SK-N-SH treated with all-trans-retinoic acid at 6 μM for 48 hours (cell line): ENCODE measurements at regions not wholly inside any gene's neighbourhood (a gene's known extent, or its start where the extent isn't known, plus 50 kb on each side); places are given as distances from the start of the nearest gene placed in this dataset.

Experiments
- ATAC-seq: fragments of 200-7000 bp; cut with Tn5 transposase; 3 replicates; pipeline ENCODE4 v1.9.1; 2020; ENCODE audit warnings: mild to moderate bottlenecking, moderate library complexity
- ARNTL ChIP-seq: fragments of 450-650 bp; formaldehyde crosslinking; IDR thresholded peaks from 2 replicates; pipeline ENCODE4 v1.5.0; 2020; ENCODE audit warnings: low read depth, mild to moderate bottlenecking, moderate library complexity, borderline replicate concordance
- BACH2 ChIP-seq: fragments of 250-450 bp; sonication (Bioruptor Pico); IDR thresholded peaks from 2 replicates; pipeline ENCODE4 v1.9.0; 2021; ENCODE audit warnings: mild to moderate bottlenecking, borderline replicate concordance
- CSDC2 ChIP-seq: fragments of 250-450 bp; sonication (Bioruptor Pico); IDR thresholded peaks from 2 replicates; pipeline ENCODE4 v1.5.0; 2020; ENCODE audit warnings: mild to moderate bottlenecking, moderate library complexity
- CSRNP3 ChIP-seq: fragments of 250-450 bp; sonication (Bioruptor Pico); IDR thresholded peaks from 2 replicates; pipeline ENCODE4 v1.5.1; 2021; ENCODE audit warnings: mild to moderate bottlenecking, moderate library complexity
- ESRRG ChIP-seq: fragments of 250-450 bp; sonication (Bioruptor Pico); IDR thresholded peaks from 2 replicates; pipeline ENCODE4 v1.6.1; 2021; ENCODE audit warnings: mild to moderate bottlenecking
- GLIS3 ChIP-seq: fragments of 250-450 bp; sonication (Bioruptor Pico); IDR thresholded peaks from 2 replicates; pipeline ENCODE4 v1.5.0; 2020; ENCODE audit warnings: mild to moderate bottlenecking, moderate library complexity
- ISL1 ChIP-seq: fragments of 250-450 bp; sonication (Bioruptor Pico); IDR thresholded peaks from 2 replicates; pipeline ENCODE4 v2.1.2; 2022; ENCODE audit warnings: mild to moderate bottlenecking, moderate library complexity
- PATZ1 ChIP-seq: fragments of 250-450 bp; sonication (Bioruptor Pico); IDR thresholded peaks from 2 replicates; pipeline ENCODE4 v1.8.0; 2020; ENCODE audit warnings: mild to moderate bottlenecking, moderate library complexity, borderline replicate concordance
- POU6F1 ChIP-seq: fragments of 250-450 bp; sonication (Bioruptor Pico); IDR thresholded peaks from 2 replicates; pipeline ENCODE4 v1.8.0; 2021; ENCODE audit warnings: low read depth, mild to moderate bottlenecking, moderate library complexity, borderline replicate concordance
- PPARA ChIP-seq: fragments of 250-450 bp; sonication (Bioruptor Pico); IDR thresholded peaks from 2 replicates; pipeline ENCODE4 v1.5.0; 2020; ENCODE audit warnings: mild to moderate bottlenecking, borderline replicate concordance
- SNAI2 ChIP-seq: fragments of 250-450 bp; sonication (Bioruptor Pico); IDR thresholded peaks from 2 replicates; pipeline ENCODE4 v1.5.0; 2020; ENCODE audit warnings: mild to moderate bottlenecking, moderate library complexity
- TOX ChIP-seq: fragments of 250-450 bp; sonication (Bioruptor Pico); IDR thresholded peaks from 2 replicates; pipeline ENCODE4 v1.8.0; 2021; ENCODE audit warnings: mild to moderate bottlenecking, moderate library complexity, borderline replicate concordance
- TSHZ2 ChIP-seq: fragments of 250-450 bp; sonication (Bioruptor Pico); IDR thresholded peaks from 2 replicates; pipeline ENCODE4 v1.5.0; 2020; ENCODE audit warnings: mild to moderate bottlenecking, moderate library complexity
- ZC3H10 ChIP-seq: fragments of 250-450 bp; sonication (Bioruptor Pico); IDR thresholded peaks from 2 replicates; pipeline ENCODE4 v1.5.1; 2021; ENCODE audit warnings: mild to moderate bottlenecking, moderate library complexity
- ZFP3 ChIP-seq: fragments of 250-450 bp; sonication (Bioruptor Pico); IDR thresholded peaks from 2 replicates; pipeline ENCODE4 v1.5.0; 2020; ENCODE audit warnings: mild to moderate bottlenecking, moderate library complexity
- ZFP30 ChIP-seq: fragments of 450-650 bp; formaldehyde crosslinking; IDR thresholded peaks from 2 replicates; pipeline ENCODE4 v1.5.0; 2022; ENCODE audit warnings: mild to moderate bottlenecking, moderate library complexity
- ZNF565 ChIP-seq: fragments of 450-650 bp; formaldehyde crosslinking; conservative IDR thresholded peaks from 2 replicates; pipeline ENCODE4 v1.5.0; 2020; ENCODE audit warnings: low read depth, mild to moderate bottlenecking, moderate library complexity
- ZNF8 ChIP-seq: fragments of 450-650 bp; formaldehyde crosslinking; IDR thresholded peaks from 2 replicates; pipeline ENCODE4 v1.5.0; 2020; ENCODE audit warnings: mild to moderate bottlenecking, moderate library complexity
- TF ChIP-seq, protein P1 (sequence below): fragments of 250-450 bp; sonication (Bioruptor Pico); IDR thresholded peaks from 2 replicates; pipeline ENCODE4 v1.5.1; 2020; ENCODE audit warnings: low read depth, mild to moderate bottlenecking, moderate library complexity

GRCh38 chr17:22484826-22485225 lies 792.5 kb downstream of the KCNJ18 start (continued):
- no peak for TF ChIP-seq TSHZ2 (CRISPR knock-in tag)
- TF ChIP-seq ZFP30 (CRISPR knock-in tag): no peak
- TF ChIP-seq GLIS3 (CRISPR knock-in tag): no peak
- TF ChIP-seq PATZ1 (CRISPR knock-in tag): no peak
- no peak for TF ChIP-seq ZC3H10 (CRISPR knock-in tag)
- TF ChIP-seq PPARA (CRISPR knock-in tag): no peak

- TF ChIP-seq ZFP3: no peak
- ATAC-seq: no peak
These were observed 798.1 kb downstream of the KCNJ18 start for GRCh38 chr17:22490399-22490798.

DNA sequence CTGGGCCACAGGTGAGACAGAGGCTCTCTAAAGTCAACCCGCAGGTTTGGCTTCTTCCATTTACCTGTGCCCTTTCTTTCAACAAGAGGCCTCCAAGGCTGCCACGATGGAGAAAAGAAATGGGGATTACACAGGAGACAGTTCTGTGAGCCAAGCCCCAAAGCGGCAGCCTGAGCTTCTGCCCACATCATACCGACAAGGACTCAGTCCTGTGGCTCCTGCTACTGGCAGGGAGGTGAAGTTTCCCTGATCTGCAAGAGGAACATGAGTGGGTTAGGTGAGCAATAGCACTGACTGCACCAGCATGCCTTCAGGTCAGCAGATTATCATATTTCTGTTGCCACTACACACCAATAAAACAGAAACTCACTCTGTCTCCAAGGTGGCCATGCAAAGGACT lies 800.0 kb downstream of the KCNJ18 start:
- no peak for ATAC-seq
- TF ChIP-seq ZNF565 (CRISPR knock-in tag) (no peak), GLIS3 (CRISPR knock-in tag) (no peak), ZNF8 (no peak), CSDC2 (no peak), POU6F1 (CRISPR knock-in tag) (no peak), BACH2 (no peak), ARNTL (CRISPR knock-in tag) (no peak)

GRCh38 chr17:22496450-22496849 lies 804.1 kb downstream of the KCNJ18 start:
- ATAC-seq: no peak
- TF ChIP-seq ZFP3: no peak
- TF ChIP-seq ZC3H10 (CRISPR knock-in tag): no peak
- TF ChIP-seq TOX (CRISPR knock-in tag): no peak
- TF ChIP-seq ZFP30 (CRISPR knock-in tag): no peak
- TF ChIP-seq SNAI2 (CRISPR knock-in tag): no peak
- TF ChIP-seq ESRRG: no peak
- no peak for TF ChIP-seq ARNTL (CRISPR knock-in tag)
- no peak for TF ChIP-seq BACH2
- TF ChIP-seq ISL1: no peak
- TF ChIP-seq GLIS3 (CRISPR knock-in tag): no peak
- TF ChIP-seq PATZ1 (CRISPR knock-in tag): no peak

DNA sequence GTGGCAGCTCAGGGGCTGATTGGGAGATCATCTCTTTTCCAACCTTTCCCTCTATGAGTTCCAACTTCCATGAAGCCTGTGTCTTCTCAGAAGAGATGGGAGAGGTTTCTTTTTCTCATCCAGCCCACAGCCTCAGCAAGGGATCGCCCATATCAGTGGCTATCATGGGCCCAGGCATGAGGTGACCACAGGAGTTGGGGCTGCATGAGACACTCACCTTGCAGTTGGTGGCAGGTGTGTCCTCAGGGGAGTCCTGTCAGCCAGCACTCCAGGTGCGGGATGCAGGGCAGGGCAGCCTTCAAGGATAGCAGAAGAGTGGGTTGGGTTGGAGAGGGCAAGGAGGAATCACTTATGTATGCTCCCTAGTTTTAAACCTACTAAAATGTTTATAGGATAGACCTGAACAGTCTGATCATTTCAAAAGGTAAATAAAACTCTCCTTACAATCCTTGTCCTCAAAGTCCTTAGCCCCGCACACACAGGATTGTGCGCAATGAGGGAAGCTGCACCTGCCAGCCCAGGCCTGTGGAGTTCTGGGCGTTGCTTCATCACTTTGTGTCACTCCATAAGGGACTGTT lies 811.1 kb downstream of the KCNJ18 start:
- ATAC-seq: no peak
- no peak for TF ChIP-seq PATZ1 (CRISPR knock-in tag)
- TF ChIP-seq, protein P1, sequence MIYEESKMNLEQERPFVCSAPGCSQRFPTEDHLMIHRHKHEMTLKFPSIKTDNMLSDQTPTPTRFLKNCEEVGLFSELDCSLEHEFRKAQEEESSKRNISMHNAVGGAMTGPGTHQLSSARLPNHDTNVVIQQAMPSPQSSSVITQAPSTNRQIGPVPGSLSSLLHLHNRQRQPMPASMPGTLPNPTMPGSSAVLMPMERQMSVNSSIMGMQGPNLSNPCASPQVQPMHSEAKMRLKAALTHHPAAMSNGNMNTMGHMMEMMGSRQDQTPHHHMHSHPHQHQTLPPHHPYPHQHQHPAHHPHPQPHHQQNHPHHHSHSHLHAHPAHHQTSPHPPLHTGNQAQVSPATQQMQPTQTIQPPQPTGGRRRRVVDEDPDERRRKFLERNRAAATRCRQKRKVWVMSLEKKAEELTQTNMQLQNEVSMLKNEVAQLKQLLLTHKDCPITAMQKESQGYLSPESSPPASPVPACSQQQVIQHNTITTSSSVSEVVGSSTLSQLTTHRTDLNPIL: no peak
- no peak for TF ChIP-seq ZFP30 (CRISPR knock-in tag)
- TF ChIP-seq ZC3H10 (CRISPR knock-in tag): no peak
- no peak for TF ChIP-seq POU6F1 (CRISPR knock-in tag)
- TF ChIP-seq ZNF8: no peak
- TF ChIP-seq CSRNP3 (CRISPR knock-in tag): no peak
